HG03558 (cell line): ENCODE measurements at regions not wholly inside any gene's neighbourhood (a gene's known extent, or its start where the extent isn't known, plus 50 kb on each side); places are given as distances from the start of the nearest gene placed in this dataset.
"Not testable (repeated sequence)": the region's sequence is repeated elsewhere in the genome, so short reads cannot be mapped to it uniquely, and the experiment has no call there.

Experiments
- ATAC-seq: cut with Tn5 transposase; IDR thresholded peaks from one replicate; pipeline ENCODE4 v1.9.1; 2021; ENCODE audit warnings: moderate number of reproducible peaks; ENCODE audit not compliant: unreplicated experiment; ENCODE audit errors: extremely low read depth

GRCh38 chr3:105144837-105145236 is 221.9 kb upstream of the ALCAM start:
- no peak for ATAC-seq

- ATAC-seq = no peak
These were observed 221.2 kb upstream of the ALCAM start for GRCh38 chr3:105145511-105145910.

- ATAC-seq = not testable (repeated sequence)
These were observed 217.5 kb upstream of the ALCAM start for GRCh38 chr3:105149197-105149596.

- no peak for ATAC-seq
These were observed 213.7 kb upstream of the ALCAM start for GRCh38 chr3:105152987-105153386.

- no peak for ATAC-seq
These were observed 212.0 kb upstream of the ALCAM start for GRCh38 chr3:105154692-105155091.

GRCh38 chr3:105157067-105157765 is 209.5 kb upstream of the ALCAM start:
- ATAC-seq = no peak

- no peak for ATAC-seq
These were observed 209.0 kb upstream of the ALCAM start for GRCh38 chr3:105157766-105158085.

- ATAC-seq = no peak
These were observed 208.4 kb upstream of the ALCAM start for GRCh38 chr3:105158286-105158685.

- no peak for ATAC-seq
These were observed 204.3 kb upstream of the ALCAM start for GRCh38 chr3:105162448-105162847.

GRCh38 chr3:105166893-105167292 is 199.8 kb upstream of the ALCAM start:
- no peak for ATAC-seq

GRCh38 chr3:105170423-105170822 is 196.3 kb upstream of the ALCAM start:
- no peak for ATAC-seq

GRCh38 chr3:105174017-105174615 is 192.6 kb upstream of the ALCAM start:
- ATAC-seq = no peak

- ATAC-seq = no peak
These were observed 189.1 kb upstream of the ALCAM start for GRCh38 chr3:105177576-105177975.

- no peak for ATAC-seq
These were observed 179.4 kb upstream of the ALCAM start for GRCh38 chr3:105187344-105187743.

GRCh38 chr3:105195260-105195659 is 171.4 kb upstream of the ALCAM start:
- no peak for ATAC-seq

GRCh38 chr3:105197863-105198262 is 168.8 kb upstream of the ALCAM start:
- ATAC-seq = no peak

GRCh38 chr3:105199217-105199616 is 167.5 kb upstream of the ALCAM start:
- no peak for ATAC-seq

- ATAC-seq = no peak
These were observed 156.6 kb upstream of the ALCAM start for GRCh38 chr3:105210141-105210540.

- ATAC-seq = no peak
These were observed 152.1 kb upstream of the ALCAM start for GRCh38 chr3:105214590-105214989.

- ATAC-seq = no peak
These were observed 144.1 kb upstream of the ALCAM start for GRCh38 chr3:105222568-105223093.

- ATAC-seq = no peak
These were observed 142.9 kb upstream of the ALCAM start for GRCh38 chr3:105223815-105224214.

- ATAC-seq = no peak
These were observed 138.0 kb upstream of the ALCAM start for GRCh38 chr3:105228696-105229095.
